Mucosa of rectum (tissue), 2 donors: ENCODE measurements at regions not wholly inside any gene's neighbourhood (a gene's known extent, or its start where the extent isn't known, plus 50 kb on each side); places are given as distances from the start of the nearest gene placed in this dataset.

Experiments used
- H3K27ac ChIP-seq, 2 donors: one replicate each; pipeline ENCODE4 v1.7.0; 2013; ENCODE audit warnings: inconsistent platforms in 2 of 2, low read depth in 2 of 2, low read length in 2 of 2
- H3K27me3 ChIP-seq, 2 donors: one replicate each; pipeline ENCODE4 v1.7.0; 2013; ENCODE audit warnings: low read length in 2 of 2; ENCODE audit not compliant: control insufficient read depth in 2 of 2, insufficient read depth in 2 of 2
- H3K36me3 ChIP-seq, 2 donors: one replicate each; pipeline ENCODE4 v1.7.0; 2013; ENCODE audit warnings: low read length in 2 of 2; ENCODE audit not compliant: control insufficient read depth in 2 of 2, insufficient read depth in 2 of 2
- H3K4me1 ChIP-seq, 2 donors: one replicate each; pipeline ENCODE4 v1.7.0; 2013; ENCODE audit warnings: low read length in 2 of 2, mild to moderate bottlenecking in 1 of 2; ENCODE audit not compliant: control insufficient read depth in 2 of 2, insufficient read depth in 2 of 2
- H3K4me3 ChIP-seq, 2 donors: one replicate each; pipeline ENCODE4 v1.7.0; 2013; ENCODE audit warnings: low read length in 2 of 2
- H3K9ac ChIP-seq, 2 donors: one replicate each; pipeline ENCODE4 v1.7.0; 2013; ENCODE audit warnings: low read length in 2 of 2, low read depth in 1 of 2, mild to moderate bottlenecking in 1 of 2
- H3K9me3 ChIP-seq, 2 donors: one replicate each; pipeline ENCODE4 v1.7.0; 2013; ENCODE audit warnings: low read length in 2 of 2; ENCODE audit not compliant: control insufficient read depth in 2 of 2
- donor health status: healthy.
- donor health status: Normal muscosa, but diverticular disease.

DNA sequence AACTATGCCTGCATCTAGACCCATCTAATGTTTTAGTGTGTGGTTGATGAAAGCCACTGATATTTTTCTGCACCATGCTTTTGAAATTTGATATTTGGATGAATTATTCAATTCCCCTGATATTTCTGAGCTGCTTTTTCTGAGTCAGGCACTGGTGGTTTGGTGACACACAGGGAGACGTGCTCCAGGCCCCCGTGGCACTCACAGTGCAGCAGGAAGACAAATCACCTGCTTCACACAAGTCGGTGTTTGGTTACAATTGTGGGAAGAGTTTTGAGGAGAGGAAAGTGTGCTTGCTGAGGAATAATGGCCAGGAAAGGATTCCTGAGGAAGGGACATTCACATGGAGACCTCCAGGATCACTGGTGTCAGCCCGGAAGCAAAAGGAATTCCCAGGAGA lies 179.7 kb downstream of the ACKR3 start:
- Histone ChIP-seq H3K9ac (no peak overlapping the region), H3K36me3 (no peaks in the 10 kb centered on the region), H3K27me3 (no peaks in the 10 kb centered on the region), H3K9me3 (no peaks in the 10 kb centered on the region), H3K4me1 (peaks cover 0 to 8% of the 10 kb centered on the region in 2 donors), H3K4me3 (no peak overlapping the region), H3K27ac (no peak overlapping the region)

DNA sequence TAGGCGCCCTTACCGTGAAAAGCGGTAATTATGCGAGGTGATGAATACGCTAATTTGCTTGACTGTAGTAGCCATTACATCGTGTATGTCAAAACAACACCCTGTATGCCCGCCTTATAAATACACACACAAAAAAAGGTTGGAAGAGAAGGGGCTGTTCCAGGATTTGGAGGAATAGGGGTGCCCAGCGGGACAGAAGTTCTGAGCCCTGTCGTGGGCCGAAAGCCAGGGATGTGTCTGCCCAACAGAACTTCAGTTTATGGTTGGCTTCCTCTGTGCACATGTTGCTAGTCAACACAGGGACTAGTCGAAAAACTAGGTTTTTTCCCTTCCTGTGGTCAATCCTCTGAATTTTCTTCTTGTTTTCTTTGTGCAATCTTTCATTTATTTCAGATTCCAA lies 182.5 kb downstream of the ACKR3 start:
- H3K27ac ChIP-seq: no peak overlapping the region
- no peaks in the 10 kb centered on the region for H3K9me3 ChIP-seq
- no peaks in the 10 kb centered on the region for H3K27me3 ChIP-seq
- H3K4me3 ChIP-seq: no peak overlapping the region
- no peaks in the 10 kb centered on the region for H3K36me3 ChIP-seq
- peaks cover 0 to 4% of the 10 kb centered on the region in 2 donors for H3K4me1 ChIP-seq
- no peak overlapping the region for H3K9ac ChIP-seq

DNA sequence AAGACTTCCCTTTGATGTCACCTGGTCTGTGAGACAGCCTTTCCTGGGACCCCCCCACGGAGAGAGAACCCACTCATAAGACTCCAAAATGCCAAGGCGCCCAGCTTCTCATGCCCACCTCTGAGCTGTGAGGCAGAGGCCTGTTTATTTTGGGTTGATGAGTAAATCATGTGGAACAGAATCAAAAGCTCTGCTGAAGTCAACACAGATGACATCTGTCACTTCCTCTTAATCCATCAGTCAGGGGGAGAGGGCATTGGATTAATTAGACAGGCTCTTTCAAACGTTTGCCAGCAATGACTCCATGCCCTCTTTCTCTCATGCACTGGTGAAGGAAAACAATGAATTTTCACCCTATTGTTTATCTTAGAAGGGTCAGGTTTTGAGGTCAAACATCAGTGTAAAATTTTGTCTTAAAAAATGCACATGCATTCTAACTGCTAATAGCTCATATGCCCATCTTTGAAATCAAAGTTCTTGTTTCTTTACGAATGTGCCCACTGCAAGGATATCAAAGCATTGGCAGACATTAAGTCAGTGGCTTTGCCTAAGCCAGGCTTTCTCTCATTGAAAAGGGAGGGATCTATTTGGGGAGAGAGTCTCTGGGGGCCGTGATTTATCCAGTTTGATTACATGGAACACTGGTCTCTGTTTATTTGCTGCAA lies 184.1 kb downstream of the ACKR3 start:
- Histone ChIP-seq H3K27ac (no peak overlapping the region), H3K27me3 (no peaks in the 10 kb centered on the region), H3K9me3 (no peaks in the 10 kb centered on the region), H3K4me1 (no peaks in the 10 kb centered on the region), H3K9ac (no peak overlapping the region), H3K4me3 (no peak overlapping the region), H3K36me3 (no peaks in the 10 kb centered on the region)

GRCh38 chr2:236754271-236754944 lies 184.8 kb downstream of the ACKR3 start:
- H3K9me3 ChIP-seq: no peaks in the 10 kb centered on the region
- H3K9ac ChIP-seq: no peak overlapping the region
- no peaks in the 10 kb centered on the region for H3K36me3 ChIP-seq
- no peaks in the 10 kb centered on the region for H3K27me3 ChIP-seq
- H3K4me3 ChIP-seq: no peak overlapping the region
- H3K4me1 ChIP-seq: no peaks in the 10 kb centered on the region
- no peak overlapping the region for H3K27ac ChIP-seq

DNA sequence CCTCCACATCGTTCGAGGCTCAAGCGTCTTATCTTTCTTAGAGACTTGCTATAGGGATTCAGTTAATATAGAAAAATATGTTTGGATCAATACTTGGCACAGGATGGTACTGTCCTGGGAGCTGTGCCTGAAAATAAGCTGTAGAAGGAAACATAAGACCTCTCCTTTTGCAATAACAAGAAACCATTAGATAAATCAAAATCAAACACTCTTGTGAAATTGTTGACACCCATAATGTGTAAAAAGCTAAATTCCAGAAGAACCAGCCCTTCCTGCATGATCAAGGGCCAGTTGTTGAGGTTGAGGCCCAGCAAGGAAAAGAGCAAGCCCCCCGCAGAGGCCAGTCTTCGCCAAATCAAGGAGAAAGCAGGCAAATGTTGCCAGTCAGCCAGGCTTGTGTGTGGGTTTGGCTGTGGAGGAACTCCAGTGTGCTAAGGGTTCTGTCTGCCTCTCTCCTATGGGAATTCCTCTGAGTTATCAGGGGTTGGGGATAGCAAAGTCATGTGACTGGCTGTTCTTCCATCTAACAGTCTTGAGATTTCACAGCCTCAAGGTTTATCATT lies 185.7 kb downstream of the ACKR3 start:
- no peaks in the 10 kb centered on the region for H3K9me3 ChIP-seq
- no peaks in the 10 kb centered on the region for H3K4me1 ChIP-seq
- H3K36me3 ChIP-seq: no peaks in the 10 kb centered on the region
- no peaks in the 10 kb centered on the region for H3K27me3 ChIP-seq
- no peak overlapping the region for H3K4me3 ChIP-seq
- H3K27ac ChIP-seq: no peak overlapping the region
- no peak overlapping the region for H3K9ac ChIP-seq

- no peak overlapping the region for H3K9ac ChIP-seq
- H3K27ac ChIP-seq: no peak overlapping the region
- no peak overlapping the region for H3K4me3 ChIP-seq
- no peaks in the 10 kb centered on the region for H3K4me1 ChIP-seq
- no peaks in the 10 kb centered on the region for H3K9me3 ChIP-seq
- no peaks in the 10 kb centered on the region for H3K36me3 ChIP-seq
- H3K27me3 ChIP-seq: no peaks in the 10 kb centered on the region
Measured at GRCh38 chr2:236758406-236758805, 188.8 kb downstream of the ACKR3 start.

DNA sequence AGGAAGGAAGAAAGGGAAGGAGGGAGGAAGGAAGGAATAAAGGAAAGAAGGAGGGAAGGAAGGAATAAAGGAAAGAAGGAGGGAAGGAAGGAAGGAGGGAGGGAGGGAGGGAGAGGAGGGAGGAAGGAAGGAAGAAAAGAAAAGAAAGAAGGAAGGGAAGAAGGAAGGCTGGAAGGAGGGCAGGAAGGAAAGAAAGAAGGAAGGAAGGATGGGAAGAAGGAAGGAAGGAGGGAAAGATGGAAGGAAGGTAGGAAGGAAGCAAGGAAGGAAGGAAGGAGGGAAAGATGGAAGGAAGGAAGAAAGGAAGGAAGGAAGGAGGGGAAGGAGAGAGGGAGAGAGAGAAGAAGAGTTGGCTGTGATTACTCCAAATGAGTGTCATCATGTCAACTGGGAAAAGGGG lies 190.6 kb downstream of the ACKR3 start:
- H3K36me3 ChIP-seq: no peaks in the 10 kb centered on the region
- H3K27ac ChIP-seq: no peak overlapping the region
- peaks cover 0 to 3% of the 10 kb centered on the region in 2 donors for H3K27me3 ChIP-seq
- H3K4me3 ChIP-seq: no peak overlapping the region
- no peak overlapping the region for H3K9ac ChIP-seq
- no peaks in the 10 kb centered on the region for H3K4me1 ChIP-seq
- no peaks in the 10 kb centered on the region for H3K9me3 ChIP-seq

DNA sequence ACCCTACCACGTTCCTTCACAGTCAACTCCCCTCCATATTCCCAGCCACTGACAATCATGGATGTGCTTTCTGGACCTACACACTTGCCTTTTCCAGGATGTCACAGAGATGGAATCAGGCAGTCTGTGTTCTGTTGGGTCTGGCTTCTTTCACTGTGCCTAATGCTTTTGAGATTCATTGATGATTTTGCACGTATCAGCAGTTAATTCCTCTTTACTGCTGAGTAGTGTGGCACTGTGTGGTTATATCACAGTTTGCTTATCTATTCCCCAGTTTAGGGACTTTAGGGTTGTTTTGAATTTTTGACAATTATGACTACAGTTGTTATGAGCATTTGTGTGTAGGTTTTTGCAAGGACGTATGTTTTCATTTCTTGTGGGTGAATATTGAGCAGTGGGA lies 191.7 kb downstream of the ACKR3 start:
- Histone ChIP-seq H3K9me3 (no peaks in the 10 kb centered on the region), H3K4me3 (no peak overlapping the region), H3K36me3 (no peaks in the 10 kb centered on the region), H3K27me3 (peaks cover 0 to 3% of the 10 kb centered on the region in 2 donors), H3K9ac (no peak overlapping the region), H3K4me1 (no peaks in the 10 kb centered on the region), H3K27ac (no peak overlapping the region)

DNA sequence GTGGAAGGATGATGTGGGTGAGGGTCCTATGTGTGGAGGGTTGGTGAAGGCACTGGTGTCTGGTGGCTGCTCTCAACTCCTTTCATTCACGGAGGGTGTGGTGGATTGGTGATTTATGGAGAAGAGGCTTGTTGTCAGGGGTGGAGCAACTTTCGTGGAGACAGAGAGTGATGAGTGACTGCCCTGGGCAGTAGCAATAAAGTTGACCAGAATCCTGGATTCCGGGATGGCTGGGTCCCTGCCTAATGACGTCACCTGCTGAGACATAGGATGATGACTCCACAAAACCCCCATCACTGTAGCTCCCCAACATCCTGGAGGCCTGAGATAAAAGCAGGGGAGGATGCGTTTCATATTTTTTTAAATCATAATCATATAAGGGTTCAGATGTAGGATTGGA lies 193.0 kb downstream of the ACKR3 start:
- H3K9me3 ChIP-seq: no peaks in the 10 kb centered on the region
- H3K4me3 ChIP-seq: no peak overlapping the region
- peaks cover 0 to 3% of the 10 kb centered on the region in 2 donors for H3K27me3 ChIP-seq
- H3K27ac ChIP-seq: no peak overlapping the region
- H3K4me1 ChIP-seq: no peaks in the 10 kb centered on the region
- H3K9ac ChIP-seq: no peak overlapping the region
- no peaks in the 10 kb centered on the region for H3K36me3 ChIP-seq

DNA sequence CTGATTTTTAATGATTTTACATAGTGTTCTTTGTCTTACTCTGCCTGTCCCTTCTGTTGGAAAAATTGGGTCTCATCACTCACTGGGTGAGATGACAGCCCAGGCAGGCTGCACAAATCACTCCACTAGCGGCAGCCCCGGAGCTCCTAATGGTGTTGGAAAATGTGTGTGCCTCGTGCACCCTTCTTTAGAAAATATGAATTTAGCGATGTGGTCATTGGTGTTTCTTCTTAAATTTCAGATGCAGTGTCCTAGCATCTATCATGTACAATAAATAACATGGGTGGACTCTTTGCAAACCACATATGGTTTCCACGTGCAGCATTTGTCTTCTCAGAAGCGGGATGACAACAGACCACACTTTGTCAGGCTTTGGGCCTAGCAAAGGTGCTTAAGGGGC lies 194.2 kb downstream of the ACKR3 start:
- Histone ChIP-seq H3K4me1 (no peaks in the 10 kb centered on the region), H3K27ac (no peak overlapping the region), H3K9ac (no peak overlapping the region), H3K9me3 (no peaks in the 10 kb centered on the region), H3K36me3 (no peaks in the 10 kb centered on the region), H3K27me3 (peaks cover 0 to 3% of the 10 kb centered on the region in 2 donors), H3K4me3 (no peak overlapping the region)
